ENCODE measurements at regions not wholly inside any gene's neighbourhood (a gene's known extent, or its start where the extent isn't known, plus 50 kb on each side); places are given as distances from the start of the nearest gene placed in this dataset.

DNA sequence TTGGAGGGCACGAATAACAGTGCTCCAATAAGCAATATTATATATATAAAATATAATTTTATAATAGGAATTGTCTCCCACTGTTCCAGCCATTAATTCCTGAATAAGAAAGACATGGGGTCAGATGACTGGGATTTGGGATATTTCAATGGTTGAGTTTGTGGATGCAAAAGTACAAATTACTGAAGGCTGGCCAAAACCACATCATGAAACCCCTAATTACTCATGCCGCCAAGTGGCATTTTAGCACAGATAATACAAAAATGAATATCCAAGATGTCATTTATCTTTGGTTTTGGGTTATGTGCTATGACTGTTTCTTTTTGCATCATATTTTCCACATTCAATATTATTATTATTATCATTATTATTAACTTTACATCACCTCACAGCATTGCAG is 261.4 kb upstream of the TBX3 start:
- DNase-seq = no peak

GRCh38 chr12:114944736-114945135 is 260.8 kb upstream of the TBX3 start:
- no peak for DNase-seq

DNA sequence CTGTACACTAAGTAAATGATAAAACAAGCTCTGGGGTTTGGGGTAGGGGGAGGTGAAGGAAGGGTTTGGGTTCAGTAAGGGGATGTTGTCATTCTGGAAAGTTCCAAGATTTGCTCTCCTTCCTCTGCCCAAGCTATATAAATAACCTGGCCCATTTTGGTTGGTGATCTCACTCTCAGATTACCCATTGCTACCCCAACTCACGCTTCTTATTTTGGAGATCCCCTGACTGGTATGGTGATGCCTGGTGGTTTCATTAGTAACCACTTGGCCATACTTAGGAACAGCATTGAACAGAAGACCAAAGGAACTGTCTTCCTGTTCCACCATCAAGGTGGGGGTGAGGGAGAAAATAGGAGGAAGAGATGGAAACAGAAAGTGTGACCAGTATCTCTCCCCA is 259.6 kb upstream of the TBX3 start:
- DNase-seq = no peak

- no peak for DNase-seq
These were observed 254.7 kb upstream of the TBX3 start for GRCh38 chr12:114938487-114939210.

DNA sequence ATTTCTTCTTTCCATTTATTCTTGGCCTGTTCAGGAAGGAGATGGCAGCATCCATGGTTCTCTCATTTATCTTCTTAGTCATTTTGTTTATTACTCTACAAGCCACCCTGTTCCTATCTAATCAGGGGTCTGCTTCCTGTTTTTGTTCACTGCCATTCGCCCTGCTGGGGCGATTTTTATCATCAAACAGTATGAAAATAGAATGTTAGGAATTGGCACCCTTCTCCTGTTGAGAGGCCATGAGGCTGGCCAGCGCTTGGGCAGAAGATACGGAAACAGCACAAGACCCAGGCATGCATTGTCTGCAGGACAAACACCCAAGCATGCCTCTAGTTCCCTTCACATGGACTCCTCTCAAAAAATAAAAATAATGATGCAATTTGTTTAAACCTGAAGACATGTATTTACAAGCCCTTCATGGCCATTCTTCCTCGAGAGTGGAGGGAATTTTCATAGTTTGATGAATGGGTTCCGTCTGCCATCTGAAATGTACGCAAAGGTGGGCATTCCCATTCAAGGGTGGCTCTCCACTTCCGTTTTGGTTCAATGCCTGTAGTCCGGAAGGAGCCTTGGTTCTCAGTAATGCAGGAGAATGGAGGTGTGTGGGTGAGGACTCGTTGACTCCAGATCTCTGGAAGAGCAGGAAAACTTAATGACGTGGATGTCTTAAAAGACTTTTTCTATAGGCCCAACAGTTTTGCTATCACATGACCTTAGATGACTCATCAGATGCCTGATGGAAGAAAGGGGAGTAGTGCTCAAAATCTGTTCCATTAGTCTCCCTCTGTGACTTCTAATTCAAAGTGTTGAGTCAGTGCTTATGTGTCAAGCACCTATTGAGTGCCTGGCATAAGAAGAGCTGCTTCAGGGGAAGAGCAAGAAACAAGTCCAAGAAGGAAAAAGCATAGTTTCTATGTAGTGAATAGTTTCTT is 252.4 kb upstream of the TBX3 start:
- no peak for DNase-seq

GRCh38 chr12:114935658-114936057 is 251.7 kb upstream of the TBX3 start:
- DNase-seq = no peak

DNA sequence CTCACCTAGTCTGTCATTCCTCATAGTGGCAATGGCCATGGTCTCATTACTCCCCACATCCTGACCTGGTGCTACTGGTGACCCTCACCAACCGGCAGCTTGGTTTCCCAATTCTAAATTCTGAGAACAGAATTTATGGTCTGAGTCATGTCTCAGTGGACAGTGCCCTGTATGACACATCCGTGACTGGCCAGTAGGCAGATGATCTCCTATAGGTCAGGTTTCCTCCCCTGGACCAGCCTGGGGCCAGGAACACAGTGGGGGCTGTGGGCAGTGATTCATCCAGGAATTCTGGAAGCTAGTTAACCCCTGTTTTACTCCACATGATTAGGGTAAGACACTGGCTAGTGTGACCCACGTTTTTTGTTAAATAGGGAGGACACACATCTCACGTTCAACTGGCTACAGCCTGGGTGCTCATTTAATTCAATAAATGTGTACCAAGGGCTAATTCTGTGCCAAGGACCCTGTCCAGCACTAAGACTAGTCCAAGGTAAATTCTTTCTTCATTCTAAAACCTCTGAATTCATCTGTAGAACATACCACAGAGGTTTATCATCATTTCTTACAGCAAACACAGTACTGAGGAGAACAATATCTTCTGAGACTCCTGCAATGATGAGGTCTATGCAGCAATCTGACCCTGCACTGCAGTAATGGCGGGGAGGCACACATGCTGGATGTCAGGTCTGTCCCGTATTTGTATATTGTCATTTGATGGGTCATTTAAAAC is 249.6 kb upstream of the TBX3 start:
- DNase-seq = no peak

- no peak for DNase-seq
These were observed 248.8 kb upstream of the TBX3 start for GRCh38 chr12:114932806-114933205.

- no peak for DNase-seq
These were observed 247.1 kb upstream of the TBX3 start for GRCh38 chr12:114931025-114931424.

GRCh38 chr12:114926341-114926740 is 242.4 kb upstream of the TBX3 start:
- DNase-seq = no peak

DNA sequence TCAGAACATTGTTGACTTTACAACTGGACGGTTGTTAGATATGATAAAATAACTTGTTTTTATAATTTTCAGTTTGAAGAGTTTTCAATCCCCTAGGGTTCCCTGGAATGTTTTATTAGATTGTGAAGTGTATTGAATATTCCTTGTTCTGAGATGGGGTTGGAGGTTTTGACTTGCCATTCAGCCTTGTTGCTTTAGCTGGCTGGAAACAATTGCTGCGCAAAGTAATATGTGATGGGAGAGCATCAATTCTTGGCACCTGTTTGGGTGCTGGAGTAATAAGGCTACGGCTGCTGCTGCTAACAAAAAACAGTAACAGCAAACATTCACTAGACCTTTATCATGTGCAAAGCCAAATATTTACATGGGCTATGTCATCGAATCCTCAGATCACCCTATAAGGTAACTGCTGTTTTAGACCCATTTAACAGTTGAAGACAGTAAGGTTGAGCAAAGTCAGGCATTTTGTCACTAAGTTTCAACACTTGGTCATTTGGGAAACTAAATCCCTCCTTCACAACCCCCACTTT is 241.0 kb upstream of the TBX3 start:
- no peak for DNase-seq

- DNase-seq = no peak
These were observed 237.8 kb upstream of the TBX3 start for GRCh38 chr12:114921781-114922180.

- no peak for DNase-seq
These were observed 237.0 kb upstream of the TBX3 start for GRCh38 chr12:114920771-114921554.

DNA sequence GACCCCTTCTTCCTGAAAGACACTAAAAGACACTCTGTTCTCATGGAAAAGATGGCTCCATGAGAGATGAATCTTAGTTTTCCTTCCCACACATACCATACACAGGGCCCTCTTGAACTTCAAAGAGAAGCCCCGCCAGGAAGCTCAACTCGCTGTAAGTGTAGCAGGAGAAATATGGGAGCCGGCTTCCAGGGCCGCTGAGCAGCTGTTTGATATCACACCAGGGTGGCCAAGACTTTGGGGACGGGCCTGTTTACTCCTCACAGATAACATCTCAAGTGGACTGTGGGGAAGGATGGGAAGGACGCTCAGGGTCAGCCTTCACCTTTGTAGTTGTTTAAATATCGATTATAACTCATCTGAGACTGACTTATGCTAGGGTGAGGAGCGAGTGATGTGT is 235.5 kb upstream of the TBX3 start:
- DNase-seq = no peak

DNA sequence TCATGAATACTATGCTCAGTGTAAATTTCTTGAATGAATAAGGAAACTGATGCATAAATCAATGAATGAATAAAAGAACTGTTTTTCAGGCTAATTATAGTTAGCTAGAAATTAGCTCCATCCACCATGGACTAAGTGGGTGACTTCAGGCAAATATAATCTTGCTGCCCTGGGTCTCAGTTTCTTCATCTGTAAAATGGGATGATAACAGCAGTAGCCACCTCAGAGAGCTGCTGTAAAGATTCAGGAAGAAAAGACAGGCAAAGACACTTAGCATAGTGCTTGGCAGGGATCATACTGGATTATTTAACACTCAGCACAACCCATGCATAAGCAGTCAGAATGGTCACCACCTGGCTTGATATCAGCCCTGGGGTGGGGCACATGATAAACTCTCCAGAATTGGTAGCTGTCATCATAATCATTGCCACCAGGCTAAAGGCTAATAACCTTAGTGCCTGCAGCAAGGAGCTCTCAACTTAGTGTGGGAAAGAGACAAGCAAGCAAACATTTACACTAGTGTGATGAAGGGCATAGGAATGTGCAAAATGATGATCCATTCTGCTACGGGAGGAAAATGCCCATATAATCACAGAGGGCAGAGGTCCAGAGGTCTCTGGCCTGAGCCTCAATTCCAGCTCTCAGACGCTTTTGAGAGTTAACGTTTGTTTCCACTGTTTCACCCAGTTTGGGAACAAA is 234.7 kb upstream of the TBX3 start:
- DNase-seq = no peak

DNA sequence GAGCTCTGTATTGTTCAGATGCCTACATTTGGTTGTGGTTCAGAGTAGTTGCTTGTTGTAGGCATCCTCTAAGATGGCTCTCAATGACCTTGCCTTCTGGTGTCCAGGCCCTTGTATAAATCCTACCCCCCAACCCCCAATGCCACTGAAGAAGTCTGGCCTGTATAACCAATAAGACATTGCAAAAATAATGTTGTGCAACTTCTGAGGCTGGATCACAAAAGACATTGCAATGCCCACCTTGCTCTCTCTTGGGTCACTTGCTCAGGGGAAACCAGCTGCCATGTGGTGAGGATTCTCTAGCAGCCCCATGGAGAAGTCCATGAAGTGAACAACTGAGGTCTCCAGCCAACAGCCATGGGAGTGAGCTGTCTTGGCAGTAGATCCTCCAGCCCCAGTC is 234.0 kb upstream of the TBX3 start:
- no peak for DNase-seq

DNA sequence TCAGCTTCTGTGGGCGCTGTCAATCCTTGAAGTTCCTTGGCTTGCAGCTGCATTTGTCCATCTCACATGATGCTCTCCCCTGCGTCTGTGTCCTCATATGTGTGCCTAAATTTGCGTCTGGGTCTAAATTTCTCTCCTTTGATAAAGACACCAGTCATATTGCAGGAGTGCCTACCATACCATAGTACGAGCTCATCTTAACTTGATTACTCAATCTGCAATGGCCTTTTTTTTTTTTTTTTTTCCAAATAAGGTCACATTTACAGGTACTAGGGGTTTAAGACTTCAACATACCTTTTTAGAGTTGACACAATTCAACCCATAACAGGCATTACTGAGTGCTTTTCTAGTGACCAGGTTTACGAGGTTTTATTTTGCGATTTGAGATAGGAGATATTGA is 233.3 kb upstream of the TBX3 start:
- DNase-seq = no peak

DNA sequence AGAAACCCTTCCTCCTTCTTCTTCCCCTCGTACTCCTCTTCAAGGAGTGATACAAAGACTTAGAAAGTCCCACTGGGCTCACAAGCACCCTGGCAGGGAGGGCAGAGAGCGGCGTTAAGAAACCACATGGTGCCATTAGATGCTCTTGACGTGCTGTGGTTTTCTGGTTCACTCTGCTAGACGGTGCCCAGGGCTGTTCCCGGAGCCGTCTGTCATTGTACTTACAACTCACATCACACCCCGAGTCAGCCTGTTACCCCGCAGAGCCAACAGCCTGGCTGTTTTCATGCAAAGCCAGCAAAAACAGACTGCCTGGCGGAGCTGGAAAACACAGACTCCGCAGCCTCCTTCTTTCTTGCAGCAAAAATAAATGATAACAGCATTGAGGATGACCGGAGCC is 232.6 kb upstream of the TBX3 start:
- DNase-seq = no peak

DNA sequence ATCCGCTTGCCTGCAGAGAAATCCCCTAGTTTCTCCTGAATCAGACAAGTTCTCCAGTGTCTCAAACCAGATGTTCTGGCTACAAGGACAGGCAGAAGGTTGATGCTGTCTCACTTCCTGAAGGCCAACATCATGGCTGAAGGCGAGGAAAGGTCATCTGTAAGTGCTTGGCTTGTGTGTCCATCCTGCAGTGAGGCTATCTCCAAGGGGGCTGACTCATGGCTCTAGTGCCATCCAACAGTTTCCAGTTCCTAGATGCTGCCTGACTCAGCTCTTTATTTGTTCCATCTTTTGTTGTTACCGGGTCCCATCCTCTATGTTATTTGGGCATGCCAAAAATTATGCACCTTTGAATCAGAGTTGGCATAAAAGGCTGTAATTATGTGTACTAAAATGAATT is 232.1 kb upstream of the TBX3 start:
- no peak for DNase-seq

GRCh38 chr12:114913871-114914801 is 230.2 kb upstream of the TBX3 start:
- no peak for DNase-seq

DNA sequence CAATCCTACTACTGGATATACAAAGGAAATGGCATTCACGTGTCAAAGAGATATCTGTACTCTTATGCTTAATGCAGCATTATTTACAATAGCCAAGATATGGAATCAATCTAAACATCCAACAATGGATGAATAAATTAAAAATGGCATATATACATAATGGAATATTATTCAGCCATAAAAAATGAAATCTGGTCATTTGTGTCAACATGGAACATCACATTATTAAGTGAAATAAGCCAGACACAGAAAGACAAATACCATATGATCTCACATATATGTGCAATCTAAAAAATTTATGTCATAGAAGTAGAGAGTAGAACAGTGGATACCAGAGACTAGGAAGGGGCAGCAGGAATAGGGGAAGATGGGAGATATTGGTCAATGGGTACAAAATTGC is 228.8 kb upstream of the TBX3 start:
- DNase-seq = no peak

Measured in CD4-positive, alpha-beta T cell treated with Interferon alpha-2 for 1 hour (primary cell).